K562 (cell line): ENCODE measurements at regions not wholly inside any gene's neighbourhood (a gene's known extent, or its start where the extent isn't known, plus 50 kb on each side); places are given as distances from the start of the nearest gene placed in this dataset.

Experiments used
- CBX2 ChIP-seq: fragments of 200-600 bp; sonication (generic); IDR thresholded peaks from one replicate; pipeline ENCODE4 v1.6.1; 2012; ENCODE audit warnings: mild to moderate bottlenecking, low read length, inconsistent platforms; ENCODE audit not compliant: insufficient read depth, poor library complexity, severe bottlenecking
- DMBX1 ChIP-seq: fragments of 250-450 bp; sonication (Bioruptor Pico); IDR thresholded peaks from 2 replicates; pipeline ENCODE4 v1.8.0; 2022; ENCODE audit warnings: inconsistent platforms, mild to moderate bottlenecking, moderate library complexity, borderline replicate concordance
- ETV6 ChIP-seq, 3 experiments: fragments of 150-350 bp in 1 of 3; sonication (generic) in 1 of 3; formaldehyde crosslinking in 1 of 3; IDR thresholded peaks; 2 replicates each; pipeline versions ENCODE4 v1.6.1 to v1.8.0; 2014 to 2022; ENCODE audit warnings: borderline replicate concordance in 2 of 3, low read depth in 2 of 3, antibody characterized with exemption in 1 of 3, low read length in 1 of 3, mild to moderate bottlenecking in 1 of 3, missing genetic modification reagents in 1 of 3
- KLF13 ChIP-seq: fragments of 450-650 bp; IDR thresholded peaks from 2 replicates; pipeline ENCODE4 v1.6.1; 2016; ENCODE audit warnings: missing genetic modification characterization, low read depth, mild to moderate bottlenecking, missing compliant biosample characterization, moderate library complexity, borderline replicate concordance
- L3MBTL2 ChIP-seq: fragments of 450-650 bp; IDR thresholded peaks from 2 replicates; pipeline ENCODE4 v1.6.1; 2016; ENCODE audit warnings: mild to moderate bottlenecking, moderate library complexity
- MAFF ChIP-seq: IDR thresholded peaks from 2 replicates; pipeline ENCODE4 v1.6.1; 2012; ENCODE audit warnings: low read length, improper control_type of control experiment
- MAX ChIP-seq: sonication (generic); formaldehyde crosslinking; IDR thresholded peaks from 2 replicates; pipeline ENCODE4 v1.9.0; 2022; ENCODE audit warnings: mild to moderate bottlenecking, missing genetic modification reagents
- MTA3 ChIP-seq: fragments of 450-650 bp; formaldehyde crosslinking; IDR thresholded peaks from 2 replicates; pipeline ENCODE4 v1.6.1; 2017; ENCODE audit warnings: mild to moderate bottlenecking, borderline replicate concordance
- RAD21 ChIP-seq, 2 experiments: fragments of 250-450 bp in 1 of 2; fragments of 450-650 bp in 1 of 2; sonication (Bioruptor Pico) in 1 of 2; formaldehyde crosslinking in 1 of 2; IDR thresholded peaks in 1 of 2; conservative IDR thresholded peaks in 1 of 2; 2 replicates each; pipeline versions ENCODE4 v1.4.0 to v1.8.0; 2020 to 2022; ENCODE audit warnings: mild to moderate bottlenecking in 2 of 2, moderate library complexity in 1 of 2
- RBBP5 ChIP-seq: fragments of 200-600 bp; sonication (generic); IDR thresholded peaks from 2 replicates; pipeline ENCODE4 v1.6.1; 2012; ENCODE audit warnings: borderline replicate concordance, mild to moderate bottlenecking, low read length, control low read depth, inconsistent platforms; ENCODE audit not compliant: insufficient read depth, poor library complexity, severe bottlenecking
- SNRNP70 ChIP-seq: fragments of 200-400 bp; formaldehyde crosslinking; optimal IDR thresholded peaks from 2 replicates; pipeline ENCODE3; 2017; ENCODE audit warnings: low read depth, low read length
- SP1 ChIP-seq: sonication (generic); formaldehyde crosslinking; IDR thresholded peaks from 2 replicates; pipeline ENCODE4 v1.8.1; 2022; ENCODE audit warnings: mild to moderate bottlenecking, missing genetic modification reagents
- TF ChIP-seq, protein P1 (sequence below), 3 experiments: IDR thresholded peaks in 2 of 3; conservative IDR thresholded peaks in 1 of 3; 2 replicates each; pipeline ENCODE4 v1.5.1; 2011 to 2012; ENCODE audit warnings: low read length in 3 of 3, mild to moderate bottlenecking in 3 of 3, control low read depth in 2 of 3, improper control_type of control experiment in 1 of 3, inconsistent platforms in 1 of 3, low read depth in 1 of 3, mixed read lengths in 1 of 3, moderate library complexity in 1 of 3; ENCODE audit not compliant: insufficient read depth in 2 of 3
- TF ChIP-seq, protein P2 (sequence below): sonication (generic); formaldehyde crosslinking; IDR thresholded peaks from 2 replicates; pipeline ENCODE4 v1.4.0; 2020; ENCODE audit warnings: mild to moderate bottlenecking, missing genetic modification reagents

- TF ChIP-seq L3MBTL2 (no peak), MAFF (no peak), ETV6 (IDR thresholded peaks at IDR 0.05; ENCODE audit: borderline replicate concordance in 1 of 2, low read depth in 2 of 2, low read length in 1 of 2) (no peak), ETV6 (CRISPR knock-in tag; IDR thresholded peaks at IDR 0.05; ENCODE audit: borderline replicate concordance) (no peak), SP1 (CRISPR knock-in tag) (no peak), KLF13 (tag) (no peak), DMBX1 (CRISPR knock-in tag) (no peak), MAX (CRISPR knock-in tag) (no peak), SNRNP70 (no peak), RAD21 (CRISPR knock-in tag; conservative IDR thresholded peaks at IDR 0.05 in 1 of 2, IDR thresholded peaks at IDR 0.05 in 1 of 2) (no peak), RBBP5 (no peak), CBX2 (no peak), MTA3 (no peak)
- TF ChIP-seq, protein P1, sequence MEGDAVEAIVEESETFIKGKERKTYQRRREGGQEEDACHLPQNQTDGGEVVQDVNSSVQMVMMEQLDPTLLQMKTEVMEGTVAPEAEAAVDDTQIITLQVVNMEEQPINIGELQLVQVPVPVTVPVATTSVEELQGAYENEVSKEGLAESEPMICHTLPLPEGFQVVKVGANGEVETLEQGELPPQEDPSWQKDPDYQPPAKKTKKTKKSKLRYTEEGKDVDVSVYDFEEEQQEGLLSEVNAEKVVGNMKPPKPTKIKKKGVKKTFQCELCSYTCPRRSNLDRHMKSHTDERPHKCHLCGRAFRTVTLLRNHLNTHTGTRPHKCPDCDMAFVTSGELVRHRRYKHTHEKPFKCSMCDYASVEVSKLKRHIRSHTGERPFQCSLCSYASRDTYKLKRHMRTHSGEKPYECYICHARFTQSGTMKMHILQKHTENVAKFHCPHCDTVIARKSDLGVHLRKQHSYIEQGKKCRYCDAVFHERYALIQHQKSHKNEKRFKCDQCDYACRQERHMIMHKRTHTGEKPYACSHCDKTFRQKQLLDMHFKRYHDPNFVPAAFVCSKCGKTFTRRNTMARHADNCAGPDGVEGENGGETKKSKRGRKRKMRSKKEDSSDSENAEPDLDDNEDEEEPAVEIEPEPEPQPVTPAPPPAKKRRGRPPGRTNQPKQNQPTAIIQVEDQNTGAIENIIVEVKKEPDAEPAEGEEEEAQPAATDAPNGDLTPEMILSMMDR (IDR thresholded peaks at IDR 0.05 in 2 of 3, conservative IDR thresholded peaks at IDR 0.05 in 1 of 3; ENCODE audit: insufficient read depth in 2 of 3, low read depth in 1 of 3, low read length in 3 of 3), result no peak
- TF ChIP-seq, protein P2, sequence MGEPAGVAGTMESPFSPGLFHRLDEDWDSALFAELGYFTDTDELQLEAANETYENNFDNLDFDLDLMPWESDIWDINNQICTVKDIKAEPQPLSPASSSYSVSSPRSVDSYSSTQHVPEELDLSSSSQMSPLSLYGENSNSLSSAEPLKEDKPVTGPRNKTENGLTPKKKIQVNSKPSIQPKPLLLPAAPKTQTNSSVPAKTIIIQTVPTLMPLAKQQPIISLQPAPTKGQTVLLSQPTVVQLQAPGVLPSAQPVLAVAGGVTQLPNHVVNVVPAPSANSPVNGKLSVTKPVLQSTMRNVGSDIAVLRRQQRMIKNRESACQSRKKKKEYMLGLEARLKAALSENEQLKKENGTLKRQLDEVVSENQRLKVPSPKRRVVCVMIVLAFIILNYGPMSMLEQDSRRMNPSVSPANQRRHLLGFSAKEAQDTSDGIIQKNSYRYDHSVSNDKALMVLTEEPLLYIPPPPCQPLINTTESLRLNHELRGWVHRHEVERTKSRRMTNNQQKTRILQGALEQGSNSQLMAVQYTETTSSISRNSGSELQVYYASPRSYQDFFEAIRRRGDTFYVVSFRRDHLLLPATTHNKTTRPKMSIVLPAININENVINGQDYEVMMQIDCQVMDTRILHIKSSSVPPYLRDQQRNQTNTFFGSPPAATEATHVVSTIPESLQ, result no peak
Observed at GRCh38 chr12:91923864-91924263, 221.8 kb downstream of the BTG1 start.
